GM18511 (cell line): ENCODE measurements at regions not wholly inside any gene's neighbourhood (a gene's known extent, or its start where the extent isn't known, plus 50 kb on each side); places are given as distances from the start of the nearest gene placed in this dataset.

Experiments used
- ATAC-seq: cut with Tn5 transposase; IDR thresholded peaks from one replicate; pipeline ENCODE4 v1.9.1; 2021; ENCODE audit warnings: mild to moderate bottlenecking, moderate library complexity; ENCODE audit not compliant: unreplicated experiment

DNA sequence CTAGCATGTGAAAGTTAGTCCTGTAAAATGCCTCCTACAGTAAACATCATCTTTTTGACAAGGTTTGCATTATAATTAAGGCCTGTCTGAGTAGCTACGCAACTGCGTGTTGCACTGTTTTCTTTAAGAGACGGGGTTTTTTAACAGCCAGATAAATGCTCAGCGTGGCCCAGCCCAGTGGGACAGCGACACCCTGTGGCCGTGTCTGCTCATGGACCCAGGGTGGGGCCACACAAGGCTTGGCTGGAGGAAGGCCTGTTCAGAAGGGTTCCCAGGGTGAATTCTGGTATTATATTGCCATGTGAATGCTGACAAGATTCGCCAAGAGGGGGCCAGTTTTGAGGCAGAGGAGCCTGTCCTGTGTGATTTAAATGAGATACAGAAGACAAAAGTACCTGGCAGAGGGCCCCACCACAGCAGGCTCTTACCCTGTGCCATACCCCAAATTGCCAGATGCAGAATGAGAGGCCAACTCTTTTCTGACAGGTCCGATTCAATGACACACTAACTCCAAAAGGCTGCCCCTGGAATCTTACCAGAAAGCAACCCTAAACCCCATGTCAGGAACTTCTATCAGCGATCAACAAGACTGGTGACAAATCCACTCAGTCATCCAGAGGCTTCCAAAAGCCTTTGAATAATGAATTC is 65.9 kb upstream of the IRX6 start:
- ATAC-seq = peak; percentile 75

DNA sequence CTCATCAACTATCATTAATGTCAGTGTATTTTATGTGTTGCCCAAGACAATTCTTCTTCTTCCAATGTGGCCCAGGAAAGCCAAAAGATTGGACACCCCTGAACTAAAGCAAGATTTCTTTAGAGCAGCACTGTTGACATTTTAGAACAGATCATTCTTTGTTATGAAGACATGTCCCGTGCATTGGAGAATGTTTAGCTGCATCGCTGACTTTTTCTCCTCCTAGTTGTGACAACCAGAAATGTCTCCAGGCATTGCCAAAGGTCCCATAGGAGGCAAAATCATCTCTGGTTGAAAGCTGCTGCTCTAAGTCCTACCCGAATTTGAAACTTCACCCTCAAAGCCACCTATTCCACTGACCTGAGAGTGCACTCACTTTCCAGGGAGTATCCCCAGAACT is 62.7 kb upstream of the IRX6 start:
- ATAC-seq = no peak

DNA sequence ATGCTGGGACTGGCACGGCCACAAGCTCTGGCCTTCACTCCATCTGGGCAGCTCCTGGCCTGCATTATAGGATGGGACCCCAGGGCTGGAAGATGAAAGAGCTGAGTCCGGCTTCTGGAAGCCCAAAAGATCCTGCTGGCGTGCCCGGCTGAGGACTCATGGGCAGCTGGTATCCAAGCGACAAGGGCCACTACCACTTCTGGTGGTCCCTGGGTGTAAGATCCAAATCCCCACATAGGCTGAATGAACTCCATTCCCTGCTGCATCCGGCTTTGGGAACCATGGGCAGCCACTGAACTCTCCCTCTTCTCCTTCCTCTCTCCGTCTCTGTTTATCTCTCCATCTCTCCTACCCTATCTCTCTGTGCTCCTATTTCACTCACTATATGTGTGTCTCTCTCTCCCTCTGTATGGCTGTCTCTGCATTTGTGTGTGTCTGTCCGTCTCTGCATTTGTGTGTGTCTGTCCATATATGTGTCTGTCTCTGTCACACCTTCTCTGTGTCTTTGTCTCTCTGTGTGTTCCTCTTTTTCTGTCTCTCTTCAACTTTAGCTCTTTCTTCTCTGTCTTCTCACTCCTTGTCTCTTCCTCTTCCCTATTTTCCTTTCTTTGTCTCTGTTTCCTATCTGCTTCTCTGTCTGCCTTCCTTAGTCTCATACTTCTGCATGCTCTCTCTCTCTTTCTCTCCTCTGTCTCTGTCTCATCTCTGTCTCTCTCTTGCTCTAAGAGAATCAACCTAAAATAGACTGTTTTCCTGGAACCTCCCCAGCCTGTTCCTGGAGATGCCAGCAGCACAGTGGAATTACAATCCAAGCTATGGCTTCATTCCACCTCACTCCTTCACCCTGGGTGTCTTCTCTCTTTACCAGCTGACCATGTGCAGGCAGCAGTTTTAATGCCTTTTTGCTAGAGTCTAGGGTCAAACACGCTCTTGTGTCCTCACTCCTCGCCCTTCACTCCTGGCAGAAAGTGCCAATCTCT is 60.4 kb upstream of the IRX6 start:
- no peak for ATAC-seq

DNA sequence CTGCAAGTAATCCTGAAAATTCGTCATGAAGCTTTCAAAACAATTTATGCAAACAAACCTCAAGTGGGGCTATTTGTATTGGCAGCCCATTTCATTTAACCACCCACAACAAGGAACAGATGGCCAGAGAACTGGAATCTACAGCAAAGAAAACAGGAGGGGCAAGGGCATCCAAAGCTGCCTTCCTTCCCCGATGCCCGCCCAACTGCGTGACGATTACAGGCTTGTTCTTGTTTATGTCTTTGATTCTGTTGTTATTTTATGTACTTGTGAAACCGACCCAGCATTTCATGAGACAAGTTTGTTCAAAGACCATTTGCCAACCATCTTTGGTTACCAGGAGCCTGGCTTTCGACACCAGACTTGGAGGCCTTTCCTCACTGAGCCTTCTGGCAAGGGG is 59.1 kb upstream of the IRX6 start:
- no peak for ATAC-seq

DNA sequence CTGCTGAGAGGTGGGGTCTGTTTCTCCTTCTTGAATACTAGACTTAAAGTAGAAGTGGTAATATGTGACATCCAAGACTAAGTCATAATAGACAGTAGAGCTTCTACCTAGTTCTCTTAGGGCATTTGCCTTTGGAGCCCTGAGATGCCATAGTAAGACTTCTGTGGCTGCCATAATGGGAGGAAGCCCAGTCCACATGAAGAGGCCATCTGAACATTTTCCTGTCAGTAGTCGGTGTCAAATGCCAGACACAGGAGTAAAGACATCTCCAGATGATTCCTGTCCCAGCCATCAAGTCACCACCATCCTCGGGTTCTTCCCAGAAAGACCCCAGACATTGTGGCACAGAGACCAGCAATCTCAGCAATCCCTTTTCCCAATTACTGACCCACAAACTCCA is 58.1 kb upstream of the IRX6 start:
- no peak for ATAC-seq

DNA sequence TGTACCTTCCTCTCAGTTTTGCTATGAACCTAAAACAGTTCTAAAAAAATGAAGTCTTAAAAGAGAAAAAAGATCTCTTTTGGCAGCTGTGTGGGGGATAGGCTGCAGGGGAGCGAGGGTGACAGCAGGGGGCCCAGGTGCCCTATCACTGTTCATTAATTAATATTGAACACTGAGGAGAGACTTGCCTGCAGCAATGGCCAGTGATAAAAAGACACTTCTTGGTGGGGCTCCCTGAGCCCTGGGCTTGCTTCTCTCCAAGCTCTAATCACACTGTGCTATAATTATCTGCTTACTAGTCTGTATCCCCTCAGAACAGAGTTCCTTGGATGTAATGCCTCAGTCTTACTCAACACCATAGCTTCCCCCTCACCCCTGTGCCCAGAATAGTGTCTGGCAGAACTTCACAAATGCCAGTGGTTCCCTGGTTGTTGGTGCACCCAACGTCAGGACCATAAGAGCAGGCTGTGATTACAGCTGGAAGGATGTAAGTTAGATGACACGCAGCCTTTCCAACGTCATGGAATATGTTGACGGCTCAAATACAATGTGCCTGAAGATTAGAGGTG is 52.0 kb upstream of the IRX6 start:
- ATAC-seq = no peak

DNA sequence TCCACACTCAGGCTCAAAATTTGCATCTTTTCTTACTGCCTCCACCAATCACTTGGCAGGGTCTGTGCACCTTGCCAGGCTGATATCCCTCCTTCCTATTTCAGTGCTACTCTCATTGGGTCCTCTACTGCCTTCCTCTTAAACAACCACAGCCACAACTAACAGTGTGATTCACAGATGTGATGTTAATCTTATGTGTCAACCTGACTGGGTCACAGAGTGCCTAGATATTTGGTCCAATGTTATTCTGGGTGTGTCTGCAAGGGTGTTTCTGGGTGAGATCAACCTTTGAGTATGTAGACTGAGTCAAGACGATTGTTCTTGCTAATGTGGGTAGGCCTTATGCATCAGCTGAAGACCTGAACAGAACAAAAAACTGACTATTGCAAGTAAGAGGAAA is 51.3 kb upstream of the IRX6 start:
- no peak for ATAC-seq

DNA sequence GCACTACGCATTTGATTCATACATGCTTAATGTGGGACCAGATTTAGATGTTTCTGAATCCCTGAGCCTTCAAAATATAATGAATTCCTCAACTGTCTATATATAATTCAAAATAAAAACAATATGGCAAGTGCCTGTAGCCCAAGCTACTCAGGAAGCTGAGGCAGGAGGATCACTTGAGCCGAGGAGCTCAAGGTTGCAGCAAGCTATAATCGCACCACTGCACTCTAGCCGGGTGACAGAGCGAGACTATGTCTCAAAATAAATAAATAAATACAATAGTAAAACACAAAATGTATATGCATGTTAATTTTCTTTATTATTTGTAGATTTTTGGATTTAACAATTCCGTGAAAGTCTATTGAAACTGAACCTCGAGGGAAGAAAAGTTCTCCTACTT is 50.6 kb upstream of the IRX6 start:
- no peak for ATAC-seq

DNA sequence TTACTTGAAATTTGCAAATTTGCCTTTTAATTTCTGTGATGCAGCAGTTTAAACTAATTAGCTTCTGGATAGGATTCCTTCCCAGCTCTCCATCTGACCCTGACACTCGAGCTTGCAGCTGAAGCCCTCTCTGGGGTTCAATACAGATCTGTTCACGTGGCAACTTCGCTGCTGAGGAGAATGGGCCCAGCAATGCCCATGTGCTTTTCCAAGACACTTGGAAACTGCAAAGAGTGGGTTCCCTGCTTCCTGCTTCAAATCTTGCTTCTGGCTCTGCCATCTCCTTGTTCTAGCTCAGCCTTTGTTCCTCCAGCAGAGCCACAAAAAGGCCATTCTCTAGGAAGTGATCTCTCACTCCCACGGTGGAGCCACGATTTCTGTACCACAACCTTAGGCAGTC is 50.0 kb upstream of the IRX6 start:
- no peak for ATAC-seq
